HEK293T (cell line): ENCODE measurements at regions not wholly inside any gene's neighbourhood (a gene's known extent, or its start where the extent isn't known, plus 50 kb on each side); places are given as distances from the start of the nearest gene placed in this dataset.

Source experiments
- CTCF ChIA-PET: fragments of 350-600 bp; formaldehyde crosslinking; extraction: SDS; loops from one replicate; lab custom pipeline; 2021; ENCODE audit warnings: antibody characterized with exemption, inconsistent platforms; lab: Yijun Ruan, JAX
- POLR2A ChIA-PET: fragments of 350-600 bp; formaldehyde crosslinking; extraction: SDS; loops from one replicate; lab custom pipeline; 2020; ENCODE audit warnings: antibody characterized with exemption, inconsistent platforms; lab: Yijun Ruan, JAX
- DNase-seq: peaks from one replicate; pipeline ENCODE4 v3.0.0; 2012; ENCODE audit warnings: mixed read lengths; ENCODE audit errors: extremely low spot score
- ARNT ChIP-seq: fragments of 450-650 bp; IDR thresholded peaks from 2 replicates; pipeline ENCODE4 v1.6.1; 2017; ENCODE audit warnings: mild to moderate bottlenecking
- BHLHE40 ChIP-seq: fragments of 450-650 bp; IDR thresholded peaks from 2 replicates; pipeline ENCODE4 v1.6.1; 2016; ENCODE audit warnings: mild to moderate bottlenecking, moderate library complexity, borderline replicate concordance
- CTBP1 ChIP-seq: fragments of 450-650 bp; IDR thresholded peaks from 2 replicates; pipeline ENCODE4 v1.6.1; 2016; ENCODE audit warnings: borderline replicate concordance
- ELF4 ChIP-seq: fragments of 450-650 bp; IDR thresholded peaks from 2 replicates; pipeline ENCODE4 v1.6.1; 2017; ENCODE audit warnings: antibody characterized with exemption
- FOXA1 ChIP-seq: fragments of 450-650 bp; IDR thresholded peaks from 2 replicates; pipeline ENCODE4 v1.6.1; 2016; ENCODE audit warnings: mild to moderate bottlenecking
- FOXK2 ChIP-seq: fragments of 450-650 bp; IDR thresholded peaks from 2 replicates; pipeline ENCODE4 v1.6.1; 2016; ENCODE audit warnings: mild to moderate bottlenecking
- FOXM1 ChIP-seq: fragments of 450-650 bp; IDR thresholded peaks from 2 replicates; pipeline ENCODE4 v1.6.1; 2017; ENCODE audit warnings: mild to moderate bottlenecking, borderline replicate concordance
- HDGF ChIP-seq: fragments of 450-650 bp; IDR thresholded peaks from 2 replicates; pipeline ENCODE4 v1.6.1; 2017; ENCODE audit warnings: antibody characterized with exemption, borderline replicate concordance
- L3MBTL2 ChIP-seq: fragments of 450-650 bp; conservative IDR thresholded peaks from 2 replicates; pipeline ENCODE4 v1.6.1; 2016; ENCODE audit warnings: mild to moderate bottlenecking
- LEF1 ChIP-seq: fragments of 450-650 bp; IDR thresholded peaks from 2 replicates; pipeline ENCODE4 v1.6.1; 2017; ENCODE audit warnings: mild to moderate bottlenecking, borderline replicate concordance
- NFRKB ChIP-seq: fragments of 450-650 bp; IDR thresholded peaks from 2 replicates; pipeline ENCODE4 v1.6.1; 2016; ENCODE audit warnings: mild to moderate bottlenecking, moderate library complexity
- PKNOX1 ChIP-seq: fragments of 450-650 bp; IDR thresholded peaks from 2 replicates; pipeline ENCODE4 v1.6.1; 2016
- SP1 ChIP-seq: fragments of 450-650 bp; IDR thresholded peaks from 2 replicates; pipeline ENCODE4 v1.6.1; 2017
- SUZ12 ChIP-seq: fragments of 450-650 bp; IDR thresholded peaks from 2 replicates; pipeline ENCODE4 v1.6.1; 2016; ENCODE audit warnings: mild to moderate bottlenecking
- TARDBP ChIP-seq: fragments of 450-650 bp; IDR thresholded peaks from 2 replicates; pipeline ENCODE4 v1.6.1; 2016
- ZNF384 ChIP-seq: fragments of 450-650 bp; IDR thresholded peaks from 2 replicates; pipeline ENCODE4 v1.6.1; 2016

- ChIA-PET CTCF (interaction anchor here (0.7 kb wide), 1 partner anchor 493 kb away, joined by 3 read pairs; no protein-coding TSS in a partner anchor), POLR2A (no interaction called here)
- no peak for DNase-seq
- TF ChIP-seq BHLHE40 (no peak), SUZ12 (no peak), PKNOX1 (no peak), SP1 (no peak), TARDBP (no peak), FOXA1 (no peak), ZNF384 (no peak), NFRKB (no peak), ELF4 (no peak), CTBP1 (no peak), L3MBTL2 (no peak), HDGF (no peak)
Measured at GRCh38 chr4:19497705-19498104, 754.0 kb upstream of the SLIT2 start.

GRCh38 chr4:19496756-19497155 lies 754.9 kb upstream of the SLIT2 start:
- no peak for DNase-seq
- TF ChIP-seq SUZ12 (no peak), LEF1 (no peak), SP1 (no peak), ZNF384 (no peak), FOXM1 (no peak), HDGF (no peak), FOXA1 (no peak), PKNOX1 (no peak), NFRKB (no peak), TARDBP (no peak), ARNT (no peak), FOXK2 (no peak), L3MBTL2 (no peak), CTBP1 (no peak), ELF4 (no peak), BHLHE40 (no peak)
- CTCF ChIA-PET, result no interaction called here
- POLR2A ChIA-PET, result no interaction called here

- DNase-seq, result no peak
- TF ChIP-seq PKNOX1 (no peak), HDGF (no peak)
- ChIA-PET CTCF (no interaction called here), POLR2A (no interaction called here)
Measured at GRCh38 chr4:19494961-19495360, 756.7 kb upstream of the SLIT2 start.

- CTCF ChIA-PET, result no interaction called here
- TF ChIP-seq L3MBTL2 (no peak), FOXM1 (no peak), BHLHE40 (no peak), FOXA1 (no peak), NFRKB (no peak)
- DNase-seq, result no peak
- POLR2A ChIA-PET, result no interaction called here
Measured at GRCh38 chr4:19492606-19493005, 759.1 kb upstream of the SLIT2 start.

DNA sequence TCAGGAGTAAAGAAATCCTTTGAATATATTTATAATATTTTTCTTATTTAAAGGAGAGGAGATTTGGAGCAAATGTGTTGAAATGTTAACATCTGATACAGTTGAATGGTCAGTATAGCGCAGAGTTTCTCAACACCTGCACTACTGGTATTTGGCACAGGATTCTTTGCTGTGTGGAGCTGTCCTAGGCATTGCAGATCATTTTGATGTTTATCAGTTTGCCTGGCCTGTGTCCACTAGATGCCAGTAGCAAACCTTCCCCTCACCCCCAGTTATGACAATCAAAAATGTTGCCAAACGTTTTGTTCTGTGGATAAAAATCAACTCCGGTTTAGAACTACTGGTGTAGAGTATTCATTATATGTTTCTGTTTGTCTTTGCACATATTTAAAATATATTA lies 765.3 kb upstream of the SLIT2 start:
- ChIA-PET POLR2A (no interaction called here), CTCF (no interaction called here)
- peak; percentile 9 for DNase-seq
- TF ChIP-seq HDGF, result no peak
- no peak for TF ChIP-seq FOXK2
- no peak for TF ChIP-seq TARDBP
- no peak for TF ChIP-seq FOXM1
- TF ChIP-seq LEF1, result no peak
- TF ChIP-seq ZNF384, result no peak

DNA sequence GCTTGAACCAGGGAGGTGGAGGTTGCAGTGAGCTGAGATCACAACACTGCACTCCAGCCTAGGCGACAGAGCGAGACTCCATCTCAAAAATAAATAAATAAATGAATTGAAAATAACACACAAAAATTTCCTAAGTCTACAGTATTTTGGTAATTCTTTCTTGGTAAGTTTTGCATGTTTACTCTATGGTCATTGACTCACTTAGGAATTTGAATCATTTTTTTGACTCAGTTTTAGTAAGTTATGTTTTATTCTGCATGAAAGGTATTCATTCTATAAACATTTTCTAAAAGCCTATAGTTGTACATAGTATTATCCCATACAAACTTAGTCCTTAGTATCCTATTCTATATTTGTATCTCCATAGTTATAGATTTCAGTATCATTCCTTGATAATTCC lies 772.9 kb upstream of the SLIT2 start:
- ChIA-PET POLR2A (no interaction called here), CTCF (no interaction called here)
- no peak for TF ChIP-seq LEF1
- TF ChIP-seq ELF4, result no peak
- no peak for TF ChIP-seq FOXM1
- no peak for TF ChIP-seq L3MBTL2
- no peak for DNase-seq

- ChIA-PET CTCF (no interaction called here), POLR2A (no interaction called here)
- DNase-seq, result no peak
- TF ChIP-seq LEF1 (no peak), ELF4 (no peak), ARNT (no peak), BHLHE40 (no peak), TARDBP (no peak), CTBP1 (no peak), SP1 (no peak), NFRKB (no peak), FOXA1 (no peak), HDGF (no peak), FOXM1 (no peak), L3MBTL2 (no peak), ZNF384 (no peak), FOXK2 (no peak), PKNOX1 (no peak), SUZ12 (no peak)
Measured at GRCh38 chr4:19473569-19473968, 778.1 kb upstream of the SLIT2 start.
